ENCODE measurements at regions not wholly inside any gene's neighbourhood (a gene's known extent, or its start where the extent isn't known, plus 50 kb on each side); places are given as distances from the start of the nearest gene placed in this dataset.

DNA sequence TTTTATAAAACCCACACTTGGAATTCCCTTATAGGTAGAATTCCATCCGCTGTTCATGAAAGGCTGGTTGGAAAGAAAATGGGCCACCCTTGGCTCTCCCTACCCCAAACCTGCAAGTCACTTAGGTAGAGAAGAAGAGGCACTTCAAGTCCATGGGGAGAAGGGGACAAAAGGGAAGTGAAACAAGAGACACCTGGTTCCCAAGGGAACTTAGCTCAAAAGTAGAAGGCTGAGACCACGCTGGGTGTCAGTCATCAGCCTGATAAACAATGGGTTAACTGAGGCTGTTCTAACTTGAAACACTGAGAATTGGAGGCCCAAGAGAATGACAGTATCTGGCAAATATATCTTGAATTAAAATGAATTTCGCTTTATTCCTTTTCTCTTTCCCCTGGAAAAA is 330.8 kb upstream of the NFE2L3 start:
- peak; percentile 11 for DNase-seq (ENCODE audit: low spot score)

DNA sequence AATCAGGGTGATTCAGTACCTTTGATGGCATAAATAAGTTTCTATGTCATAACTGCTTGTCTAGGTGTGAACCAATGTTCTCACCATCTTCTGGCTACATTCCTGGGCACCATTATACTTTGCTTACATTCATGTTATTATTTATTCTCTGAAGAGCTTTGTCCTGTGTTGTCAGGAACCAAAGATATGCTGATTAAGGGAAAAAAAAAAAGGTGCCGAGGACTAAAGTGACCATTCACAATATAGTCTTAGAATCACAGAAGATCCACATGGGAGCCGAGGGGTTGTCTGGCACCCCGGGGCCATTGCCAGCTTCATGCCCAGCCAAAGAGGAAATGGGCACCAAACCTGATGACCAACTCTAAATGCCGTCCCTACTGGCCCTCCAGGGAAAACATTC is 329.2 kb upstream of the NFE2L3 start:
- no peak for DNase-seq (ENCODE audit: low spot score)

DNA sequence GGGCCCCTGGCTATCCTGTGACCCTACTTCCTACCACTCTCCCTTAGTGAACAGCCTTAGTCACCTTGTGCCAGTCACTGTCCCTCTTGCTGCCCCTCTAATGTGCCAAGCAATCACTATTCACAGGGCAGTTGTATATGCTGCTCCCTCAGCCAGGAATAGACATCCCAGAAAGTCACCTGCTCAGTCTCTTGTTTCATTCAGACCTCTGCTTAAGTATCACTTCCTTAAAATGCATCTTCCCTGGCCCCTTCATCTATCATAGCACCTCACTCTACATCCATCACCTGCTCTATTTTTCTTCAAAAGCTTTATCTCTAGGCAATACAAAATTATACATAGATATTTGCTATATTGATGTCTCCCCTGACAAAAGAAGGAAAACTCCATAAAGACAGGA is 328.4 kb upstream of the NFE2L3 start:
- DNase-seq (ENCODE audit: low spot score): peak; percentile 33

DNA sequence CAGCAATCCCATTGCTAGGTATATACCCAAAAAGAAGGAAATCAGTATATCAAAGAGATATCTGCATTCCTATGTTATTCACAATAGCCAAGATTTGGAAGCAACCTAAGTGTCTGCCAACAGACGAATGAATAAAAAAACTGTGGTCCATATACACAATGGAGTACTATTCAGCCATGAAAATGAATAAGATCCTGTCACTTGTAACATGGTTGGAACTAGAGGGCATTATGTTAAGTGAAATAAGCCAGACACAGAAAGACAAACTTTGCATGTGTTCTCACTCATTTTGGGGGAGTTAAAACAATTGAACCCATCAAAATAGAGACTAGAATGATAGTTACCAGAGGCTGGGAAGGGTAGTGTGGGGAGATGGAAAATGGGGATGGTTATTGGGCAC is 323.5 kb upstream of the NFE2L3 start:
- DNase-seq (ENCODE audit: low spot score): no peak

DNA sequence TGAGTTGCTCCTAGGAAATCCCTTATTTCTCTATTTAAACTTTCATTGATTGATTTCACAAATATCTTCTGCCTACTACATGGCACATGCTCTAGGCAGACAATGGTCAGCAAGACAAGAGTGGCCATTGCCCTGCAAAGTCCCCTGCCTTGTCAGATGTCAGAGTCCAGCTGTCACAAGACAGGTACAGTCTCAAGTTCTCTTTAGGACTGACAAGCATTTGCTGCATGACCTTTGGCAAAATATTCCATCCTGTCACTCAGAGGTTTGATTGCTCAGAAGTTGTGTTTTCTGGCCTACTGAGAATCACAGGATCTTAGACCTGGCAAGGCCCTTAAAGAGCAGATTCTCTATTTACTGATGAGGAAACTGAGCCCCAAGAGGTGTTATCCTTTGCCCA is 322.3 kb upstream of the NFE2L3 start:
- DNase-seq (ENCODE audit: low spot score): no peak

DNA sequence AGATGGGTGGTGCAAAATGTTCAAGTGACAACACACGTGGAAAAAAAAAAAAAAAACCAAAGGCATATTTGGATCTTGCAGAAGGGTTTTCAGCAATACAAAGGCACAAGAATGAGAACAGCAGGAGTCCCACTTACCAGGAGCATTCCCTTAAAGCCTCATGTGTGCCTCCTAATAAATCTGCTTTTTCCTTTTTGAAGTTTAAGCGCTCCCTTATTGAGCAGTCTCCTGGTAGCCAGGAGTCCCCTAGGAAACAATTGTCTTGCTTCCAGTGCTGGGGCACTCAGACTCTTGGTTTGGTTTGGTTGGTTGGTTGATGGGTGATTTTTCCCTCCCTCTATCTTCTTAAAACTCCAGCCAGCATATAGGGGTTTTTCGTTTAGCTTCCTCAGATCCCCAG is 321.8 kb upstream of the NFE2L3 start:
- no peak for DNase-seq (ENCODE audit: low spot score)

DNA sequence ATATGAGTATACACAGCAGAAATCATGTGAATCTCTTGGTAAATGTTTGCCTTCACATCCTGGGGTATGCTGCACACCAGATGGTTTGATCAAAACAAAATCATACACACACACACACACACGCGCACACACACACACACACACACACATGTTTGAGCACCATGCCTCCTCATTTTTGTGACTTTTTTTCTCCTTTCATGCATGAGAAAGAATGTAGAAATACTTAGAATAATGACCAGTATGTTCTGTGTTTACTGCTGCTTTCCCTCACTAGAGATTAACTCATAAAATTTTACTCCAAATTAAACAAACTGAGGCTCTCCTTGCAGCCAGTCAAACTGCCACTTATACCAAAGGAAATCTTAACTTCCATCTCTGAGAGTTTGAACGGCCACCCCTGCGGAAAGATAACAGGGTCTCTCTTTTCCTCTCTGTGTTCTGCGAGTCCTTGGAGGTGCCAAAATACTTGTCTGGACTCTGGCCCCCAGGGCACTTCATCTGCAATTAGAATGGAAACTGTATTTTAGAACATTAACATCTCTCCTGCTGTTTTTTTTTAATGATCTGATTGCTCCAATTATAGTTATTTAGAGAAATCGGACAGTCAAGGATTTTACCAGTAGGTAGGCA is 320.8 kb upstream of the NFE2L3 start:
- no peak for DNase-seq (ENCODE audit: low spot score)

DNA sequence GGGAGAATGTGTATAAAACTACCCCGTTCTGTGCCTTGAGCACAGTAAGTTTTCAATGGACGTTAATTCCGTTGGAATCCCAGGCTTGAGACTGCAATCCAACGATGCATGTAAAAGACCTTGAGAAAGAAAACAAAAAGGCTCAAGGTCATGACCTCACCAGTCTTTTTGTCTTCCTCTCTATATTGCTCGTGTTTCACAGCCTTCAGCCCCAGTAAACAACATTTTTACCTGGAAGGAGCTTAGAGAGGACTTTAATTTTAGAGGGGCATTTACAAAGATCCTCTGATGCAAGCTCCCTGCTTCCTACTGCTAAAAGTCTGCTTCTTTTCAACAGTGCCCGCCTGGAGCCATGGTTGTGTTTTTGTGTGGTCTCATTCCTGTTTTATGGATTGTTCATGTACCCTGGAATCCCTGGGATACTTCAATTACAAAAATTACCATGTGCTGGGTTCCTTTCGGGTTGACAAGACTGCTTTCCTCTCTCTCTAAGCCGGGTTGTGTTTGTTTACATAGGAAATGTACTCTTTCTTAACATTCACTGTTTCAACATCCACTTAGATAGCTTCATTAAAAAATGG is 320.1 kb upstream of the NFE2L3 start:
- DNase-seq (ENCODE audit: low spot score): no peak

DNA sequence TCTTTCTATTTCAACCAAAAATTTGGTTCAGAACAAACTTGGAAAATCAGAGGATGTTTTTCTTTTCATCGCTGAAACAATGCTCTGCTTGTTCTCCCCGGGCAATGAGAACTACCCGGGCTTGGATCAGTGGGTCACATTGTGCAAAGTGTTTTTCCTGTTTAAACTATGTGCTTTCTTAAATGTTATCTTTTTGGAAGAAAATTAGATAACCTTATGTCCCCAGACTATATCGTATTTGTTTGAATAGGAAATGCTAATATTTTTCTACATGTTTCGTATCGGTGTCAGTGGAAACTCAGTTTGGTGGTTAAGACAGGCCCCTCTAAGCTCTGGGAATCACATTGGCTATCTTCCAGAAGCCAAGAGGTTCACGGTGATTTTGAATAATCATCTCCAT is 319.5 kb upstream of the NFE2L3 start:
- no peak for DNase-seq (ENCODE audit: low spot score)

DNA sequence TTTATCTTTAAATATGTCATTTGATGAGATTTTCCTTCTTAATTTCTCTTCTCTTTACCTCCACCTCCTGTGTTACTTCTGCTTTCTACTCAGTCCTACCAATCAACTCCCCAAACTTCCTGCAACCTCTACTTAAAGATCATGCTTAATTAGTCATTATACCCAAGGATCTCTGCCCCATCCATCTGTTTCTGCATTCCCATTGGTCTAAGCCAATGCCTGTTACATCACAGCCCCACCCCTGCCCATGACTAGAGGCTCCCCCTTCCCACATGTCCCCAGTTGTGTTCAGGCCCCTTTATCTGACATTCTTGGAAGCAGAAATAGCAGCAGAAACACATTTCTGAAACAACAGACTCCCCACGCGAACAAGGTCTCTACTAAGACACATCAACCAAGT is 319.1 kb upstream of the NFE2L3 start:
- no peak for DNase-seq (ENCODE audit: low spot score)

DNA sequence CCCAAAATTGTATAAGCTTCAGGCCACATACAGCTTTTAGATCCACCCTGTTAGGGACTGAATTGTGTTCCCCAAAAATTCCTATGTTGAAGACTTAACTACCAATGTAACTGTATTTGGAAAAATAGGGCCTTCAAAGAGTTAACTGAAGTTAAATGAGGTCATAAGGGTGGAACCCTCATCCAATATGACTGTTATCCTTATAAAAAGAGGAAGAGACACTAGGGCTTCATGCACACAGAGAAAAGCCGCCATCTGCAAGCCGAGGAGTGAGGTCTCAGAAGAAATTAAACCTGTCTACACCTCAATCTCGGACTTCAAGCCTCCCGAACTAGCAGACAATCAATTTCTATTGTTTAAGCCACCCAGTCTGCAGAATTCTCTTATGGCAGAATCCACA is 317.9 kb upstream of the NFE2L3 start:
- DNase-seq (ENCODE audit: low spot score): no peak

DNA sequence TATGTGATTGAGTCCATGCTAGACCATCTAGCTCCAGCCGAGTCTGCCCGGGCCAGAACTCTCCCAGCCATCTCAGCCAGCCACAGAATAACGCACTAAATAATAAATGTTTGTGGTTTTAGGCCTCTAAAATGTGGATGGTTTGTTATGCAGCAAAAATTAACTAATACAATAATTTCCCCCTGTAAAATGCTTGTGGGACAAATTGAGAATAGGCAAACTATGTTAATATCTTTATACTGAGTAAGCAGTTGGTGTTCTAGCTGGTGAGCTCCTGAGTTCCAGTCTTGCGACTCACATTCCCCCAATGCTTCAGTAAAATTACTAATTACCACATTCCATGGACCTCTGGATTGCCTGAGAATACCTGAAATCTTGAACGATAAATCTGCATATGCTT is 316.8 kb upstream of the NFE2L3 start:
- DNase-seq (ENCODE audit: low spot score): no peak

DNA sequence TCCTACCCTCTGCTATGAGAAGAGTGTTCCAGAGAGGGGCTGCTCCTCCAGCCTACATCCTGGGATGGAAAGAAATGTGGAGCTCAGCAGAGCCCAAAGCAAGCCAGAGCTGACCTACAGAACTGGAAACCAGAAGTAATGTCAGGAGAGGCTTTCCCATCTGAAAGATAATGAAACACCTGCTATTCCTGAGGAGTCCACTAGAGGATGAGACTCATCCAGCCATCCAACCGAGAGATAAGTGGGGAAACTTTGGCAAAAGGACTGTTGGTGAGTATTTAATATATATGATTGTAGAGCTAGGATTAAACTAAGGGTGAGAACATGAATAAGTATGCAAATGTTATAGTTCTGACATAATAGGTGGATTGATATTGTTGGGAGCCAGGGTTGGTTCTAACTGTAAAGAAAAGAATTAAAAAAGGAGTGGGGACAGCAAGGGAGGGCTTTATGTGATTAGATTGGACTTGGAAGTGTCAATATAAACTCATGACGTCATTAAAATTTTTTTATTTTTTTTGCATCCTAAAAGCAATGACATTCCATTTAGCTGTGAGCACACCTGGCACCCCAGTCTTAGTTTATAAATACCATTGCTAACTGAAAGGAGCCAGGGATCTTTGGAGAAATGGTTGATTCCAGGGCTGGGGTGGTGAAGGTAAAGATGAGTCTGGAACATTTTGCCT is 312.8 kb upstream of the NFE2L3 start:
- DNase-seq (ENCODE audit: low spot score): no peak

DNA sequence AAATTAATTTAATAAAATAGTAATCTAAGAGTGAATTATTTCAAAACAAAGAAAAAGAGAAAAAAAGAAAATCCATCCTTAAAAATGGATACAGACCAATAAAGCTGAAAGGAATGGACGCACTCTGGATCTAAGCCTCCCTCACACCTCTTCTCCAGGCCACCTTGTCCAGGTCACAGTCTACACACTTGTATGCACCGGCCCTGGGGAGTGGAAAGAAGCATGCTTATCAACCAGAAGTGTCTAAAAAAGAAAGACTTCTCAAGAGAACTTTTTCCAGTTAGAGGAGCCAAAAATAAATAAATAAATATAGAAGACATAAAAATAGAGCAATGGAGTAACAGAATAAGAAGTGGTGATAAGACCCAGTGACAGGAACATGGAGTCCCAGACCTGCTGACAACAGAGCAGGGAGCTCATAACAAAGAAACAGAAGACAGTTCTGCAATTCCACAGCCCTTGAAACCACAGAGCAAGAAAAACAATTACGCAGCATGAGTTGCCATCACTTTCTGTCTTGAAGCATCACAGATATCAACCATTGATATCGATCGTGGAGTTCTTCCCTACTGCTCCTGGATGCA is 311.7 kb upstream of the NFE2L3 start:
- no peak for DNase-seq (ENCODE audit: low spot score)

DNA sequence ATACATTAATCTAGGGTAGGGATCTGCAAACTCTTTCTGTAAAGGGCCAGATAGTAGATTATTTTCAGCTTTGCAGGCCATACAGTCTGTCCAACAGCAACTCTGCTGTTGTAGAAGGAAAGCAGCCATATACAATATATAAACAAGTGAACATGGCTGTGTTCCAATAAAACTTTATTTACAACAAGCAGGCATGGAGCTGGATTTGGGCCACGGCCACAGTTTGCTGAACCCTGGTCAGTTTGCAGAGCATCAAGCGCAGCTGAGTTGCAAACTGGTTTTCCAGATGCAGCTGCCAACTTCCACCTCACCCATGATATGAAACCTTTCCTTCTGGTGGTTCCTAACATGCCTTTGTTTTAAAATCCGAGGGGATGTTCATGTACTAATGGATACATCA is 310.4 kb upstream of the NFE2L3 start:
- DNase-seq (ENCODE audit: low spot score): no peak

DNA sequence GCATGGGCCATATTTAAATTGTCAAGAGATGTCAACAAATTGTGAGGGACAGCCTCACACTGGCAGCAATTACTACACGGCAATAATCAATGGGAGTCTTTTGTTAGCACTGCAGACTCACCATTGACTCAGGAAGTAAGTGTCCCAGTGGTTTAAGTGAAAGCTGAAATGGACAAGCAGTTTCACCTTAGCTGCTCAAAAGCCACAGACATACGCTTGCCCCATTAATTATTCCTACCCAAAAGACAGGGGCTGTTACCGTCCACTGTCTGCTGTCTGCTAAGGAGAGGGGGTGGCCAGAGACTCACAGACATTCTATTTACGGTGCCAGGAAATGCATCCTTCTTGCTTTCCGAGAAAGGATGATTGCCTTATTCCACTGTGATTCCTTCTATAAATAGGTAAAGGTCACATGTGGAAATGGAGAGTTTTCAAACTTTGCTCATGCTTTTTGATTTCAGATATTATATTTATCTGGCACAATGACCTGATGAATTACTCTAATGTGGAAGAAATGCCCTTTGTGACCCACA is 309.7 kb upstream of the NFE2L3 start:
- DNase-seq (ENCODE audit: low spot score): no peak

DNA sequence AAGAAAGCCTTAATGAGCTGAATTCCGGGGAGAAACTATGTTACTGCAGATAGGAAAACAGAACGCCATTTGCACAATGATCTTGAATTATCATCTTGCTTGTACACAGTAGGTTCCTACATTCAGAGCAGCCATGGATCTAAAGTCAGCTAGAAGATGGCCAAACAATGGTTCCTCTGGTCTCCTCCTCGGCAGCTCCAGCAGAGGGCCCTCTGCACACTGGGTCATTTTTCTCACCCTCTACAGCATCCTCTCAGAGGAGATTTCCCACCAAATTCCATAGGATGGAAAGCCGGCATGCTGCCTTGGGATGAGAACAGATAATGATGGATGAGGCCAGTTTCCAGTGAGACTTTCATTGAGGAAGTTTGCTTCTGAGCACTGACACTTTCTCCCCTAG is 308.5 kb upstream of the NFE2L3 start:
- DNase-seq (ENCODE audit: low spot score): no peak

DNA sequence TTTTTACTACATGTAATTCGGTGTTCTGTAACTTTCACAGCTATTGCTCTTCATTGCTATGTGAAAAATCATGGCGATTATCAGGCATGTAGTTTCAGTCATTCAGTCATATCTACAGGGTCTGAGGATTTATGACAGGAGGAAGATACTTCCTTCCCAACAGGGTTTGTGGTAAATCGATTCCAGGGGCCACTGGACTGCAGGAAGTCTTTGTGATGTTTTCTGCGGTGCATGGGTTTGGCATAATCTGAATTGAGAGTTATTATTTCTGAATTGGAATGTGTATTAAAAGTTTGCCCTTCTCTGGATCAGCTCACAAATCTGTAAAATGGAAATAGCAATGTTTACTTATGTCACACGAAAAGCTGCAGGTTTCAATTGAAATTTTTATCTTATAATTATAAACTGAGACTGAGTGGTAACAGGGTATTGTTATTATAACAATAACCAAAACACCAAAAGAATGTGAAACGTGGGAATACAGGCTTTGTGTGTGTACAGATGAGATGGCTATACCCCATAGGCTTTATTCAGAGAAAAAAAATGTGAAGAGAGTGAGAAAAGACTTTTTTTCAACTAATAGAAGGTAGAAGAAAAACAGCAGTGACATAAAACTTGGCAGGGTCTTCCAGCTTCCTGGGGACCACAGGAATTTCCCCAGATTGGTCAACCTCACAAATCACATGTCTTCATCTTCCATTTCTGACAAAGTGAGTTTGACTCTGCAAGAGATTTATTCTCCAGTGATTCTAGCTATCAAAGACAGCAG is 307.7 kb upstream of the NFE2L3 start:
- no peak for DNase-seq (ENCODE audit: low spot score)

DNA sequence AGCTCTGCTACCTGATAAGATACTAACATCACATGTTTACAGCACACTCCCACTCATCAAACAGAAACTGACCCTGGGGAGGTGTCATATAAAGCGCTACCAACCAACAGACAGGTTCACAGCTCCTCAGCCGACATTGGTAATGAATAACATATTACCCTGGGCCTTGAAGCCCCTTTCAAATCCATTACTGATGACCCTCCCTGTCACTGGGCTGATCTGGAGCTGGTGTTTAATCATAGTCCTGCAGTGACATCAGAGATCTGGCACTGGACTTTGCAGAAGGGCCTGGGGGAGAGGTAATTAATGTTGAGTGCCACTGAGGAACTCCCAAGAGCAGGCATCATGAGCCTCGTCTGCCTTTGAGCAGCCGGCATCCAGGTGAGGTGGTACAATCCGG is 306.5 kb upstream of the NFE2L3 start:
- no peak for DNase-seq (ENCODE audit: low spot score)

DNA sequence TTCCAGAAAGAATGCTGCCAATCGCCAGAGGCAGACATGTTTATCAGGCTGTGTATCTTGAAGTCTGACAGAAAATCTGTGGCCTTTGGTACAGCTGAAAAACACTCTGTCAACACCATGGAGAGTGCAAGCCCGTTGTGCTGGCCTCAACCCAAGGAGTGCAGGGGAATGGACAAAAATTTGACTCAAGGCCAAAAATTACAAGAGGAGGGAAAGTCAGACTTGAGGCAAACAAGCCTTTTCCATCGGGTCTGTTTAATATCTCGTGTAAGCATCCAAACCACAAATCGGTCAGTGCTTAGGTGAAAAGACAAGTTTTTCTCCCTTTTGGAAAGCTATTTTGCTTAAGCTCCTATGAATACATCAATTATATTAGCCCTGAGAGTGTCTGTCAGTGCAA is 305.3 kb upstream of the NFE2L3 start:
- DNase-seq (ENCODE audit: low spot score): no peak

DNA sequence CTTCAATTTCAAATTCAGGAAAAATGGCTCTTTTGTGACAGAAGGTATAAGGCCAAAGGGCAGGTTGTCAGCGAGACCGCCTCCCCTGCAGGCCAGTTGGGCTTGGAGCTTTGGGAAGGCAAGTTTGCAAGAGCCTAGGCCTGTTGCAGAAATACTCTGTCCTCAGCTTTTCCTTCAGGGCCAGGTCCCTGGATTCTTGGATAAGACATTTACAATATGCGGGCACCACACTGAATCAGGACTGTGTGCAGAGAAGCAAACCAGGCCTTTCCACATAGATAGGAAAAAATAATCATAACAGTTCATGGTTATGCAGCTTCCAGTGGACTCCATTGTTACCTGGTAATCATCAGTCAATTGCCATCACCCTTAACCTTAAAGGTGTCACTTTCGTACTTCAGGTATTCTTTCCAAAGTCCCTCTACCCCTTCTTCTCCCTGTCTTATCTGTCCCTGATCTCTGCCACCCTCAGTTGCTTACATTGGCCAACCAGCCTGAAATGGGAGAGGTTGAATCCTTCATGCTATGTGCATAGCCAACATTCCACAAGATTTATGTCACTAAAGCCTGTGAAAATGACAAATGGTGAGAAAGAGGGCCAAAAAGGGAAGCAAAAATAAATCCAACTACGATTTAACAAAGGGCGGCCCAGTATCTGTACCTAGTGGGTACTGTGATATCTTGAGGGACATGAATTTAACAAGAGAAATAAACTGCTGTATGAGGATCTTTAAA is 304.5 kb upstream of the NFE2L3 start:
- no peak for DNase-seq (ENCODE audit: low spot score)

All from germinal center (tissue), 1 donor.